Omental fat pad (tissue), 3 donors: ENCODE measurements at regions not wholly inside any gene's neighbourhood (a gene's known extent, or its start where the extent isn't known, plus 50 kb on each side); places are given as distances from the start of the nearest gene placed in this dataset.
A peak's percentile ranks its signal among the peaks of the same experiment; 100 is the strongest.

Experiments used
- ATAC-seq: fragments of 150-250 bp; one replicate; pipeline ENCODE4 v1.9.1; 2016; ENCODE audit warnings: mild to moderate bottlenecking, moderate library complexity; ENCODE audit not compliant: low FRiP score
- DNase-seq: peaks from one replicate; pipeline ENCODE4 v3.0.0-alpha.2; 2019; ENCODE audit warnings: low spot score
- TF ChIP-seq, protein P1 (sequence below), 3 donors: fragments of 450-650 bp; IDR thresholded peaks; one replicate each; pipeline ENCODE4 v1.5.1; 2016 to 2017; ENCODE audit warnings: antibody characterized with exemption in 3 of 3, mild to moderate bottlenecking in 3 of 3, moderate library complexity in 2 of 3

DNA sequence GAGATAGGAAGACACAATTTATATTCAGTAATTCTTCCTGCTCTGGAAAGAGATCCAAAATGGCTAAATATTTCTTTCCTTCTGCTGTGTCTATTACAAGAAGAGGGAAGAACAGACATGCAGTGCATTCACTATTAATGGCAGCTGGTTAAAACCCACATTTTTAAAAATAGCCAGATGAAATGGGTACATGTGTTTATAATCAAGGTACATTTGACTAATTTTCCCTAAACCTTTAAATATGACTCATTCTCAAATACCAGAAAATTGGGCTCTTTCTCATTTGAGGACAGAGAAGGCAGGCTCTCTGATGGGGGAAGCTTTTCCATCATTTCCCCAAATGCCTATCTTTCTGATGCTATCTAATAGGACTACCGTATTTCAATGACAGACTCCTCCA is 215.7 kb upstream of the HABP2 start:
- ATAC-seq (no peak), DNase-seq (no peak)
- TF ChIP-seq, protein P1, sequence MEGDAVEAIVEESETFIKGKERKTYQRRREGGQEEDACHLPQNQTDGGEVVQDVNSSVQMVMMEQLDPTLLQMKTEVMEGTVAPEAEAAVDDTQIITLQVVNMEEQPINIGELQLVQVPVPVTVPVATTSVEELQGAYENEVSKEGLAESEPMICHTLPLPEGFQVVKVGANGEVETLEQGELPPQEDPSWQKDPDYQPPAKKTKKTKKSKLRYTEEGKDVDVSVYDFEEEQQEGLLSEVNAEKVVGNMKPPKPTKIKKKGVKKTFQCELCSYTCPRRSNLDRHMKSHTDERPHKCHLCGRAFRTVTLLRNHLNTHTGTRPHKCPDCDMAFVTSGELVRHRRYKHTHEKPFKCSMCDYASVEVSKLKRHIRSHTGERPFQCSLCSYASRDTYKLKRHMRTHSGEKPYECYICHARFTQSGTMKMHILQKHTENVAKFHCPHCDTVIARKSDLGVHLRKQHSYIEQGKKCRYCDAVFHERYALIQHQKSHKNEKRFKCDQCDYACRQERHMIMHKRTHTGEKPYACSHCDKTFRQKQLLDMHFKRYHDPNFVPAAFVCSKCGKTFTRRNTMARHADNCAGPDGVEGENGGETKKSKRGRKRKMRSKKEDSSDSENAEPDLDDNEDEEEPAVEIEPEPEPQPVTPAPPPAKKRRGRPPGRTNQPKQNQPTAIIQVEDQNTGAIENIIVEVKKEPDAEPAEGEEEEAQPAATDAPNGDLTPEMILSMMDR (IDR thresholded peaks at IDR 0.05): no peak

DNA sequence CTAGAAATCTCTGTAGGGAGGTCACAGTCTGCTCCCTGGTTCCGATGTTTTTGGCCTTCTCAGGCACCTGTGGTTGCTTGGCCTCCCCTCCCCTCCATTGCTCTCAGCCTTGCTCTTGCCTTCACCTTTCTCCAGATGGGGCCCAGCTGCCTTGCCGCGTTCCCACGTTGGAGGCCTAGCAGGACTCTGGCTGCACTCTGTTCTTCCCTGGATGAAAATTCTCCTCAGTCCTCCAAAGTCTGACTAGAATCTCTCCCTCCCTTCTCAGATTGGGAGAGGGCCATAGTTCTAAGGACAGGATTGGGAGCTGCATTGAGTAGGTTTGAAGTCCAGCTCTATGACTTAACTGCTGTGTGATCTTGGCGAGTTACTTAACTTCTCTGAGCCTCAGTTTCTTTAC is 213.7 kb upstream of the HABP2 start:
- TF ChIP-seq, protein P1 (IDR thresholded peaks at IDR 0.05): no peak
- ATAC-seq (no peak), DNase-seq (no peak)

DNA sequence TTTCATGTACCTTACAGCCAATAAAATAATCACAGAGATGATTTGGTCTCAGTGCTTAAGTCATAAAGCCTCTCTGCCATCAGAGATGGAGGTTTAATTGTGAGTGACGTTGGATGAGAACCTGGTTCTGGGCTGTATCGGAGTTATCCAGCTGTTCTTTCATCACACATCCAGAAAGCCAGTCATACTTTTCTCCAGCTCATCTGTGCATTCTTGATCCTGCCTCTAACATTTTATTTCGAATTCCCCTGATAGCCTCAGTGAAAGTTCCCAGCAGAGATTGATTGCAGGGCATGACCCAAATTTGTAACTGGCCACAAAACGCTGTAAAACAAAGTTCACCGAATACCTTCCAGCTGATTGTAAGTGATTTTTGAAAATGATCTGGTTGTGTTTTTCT is 212.6 kb upstream of the HABP2 start:
- TF ChIP-seq, protein P1 (IDR thresholded peaks at IDR 0.05): no peak
- ATAC-seq: no peak
- no peak for DNase-seq

DNA sequence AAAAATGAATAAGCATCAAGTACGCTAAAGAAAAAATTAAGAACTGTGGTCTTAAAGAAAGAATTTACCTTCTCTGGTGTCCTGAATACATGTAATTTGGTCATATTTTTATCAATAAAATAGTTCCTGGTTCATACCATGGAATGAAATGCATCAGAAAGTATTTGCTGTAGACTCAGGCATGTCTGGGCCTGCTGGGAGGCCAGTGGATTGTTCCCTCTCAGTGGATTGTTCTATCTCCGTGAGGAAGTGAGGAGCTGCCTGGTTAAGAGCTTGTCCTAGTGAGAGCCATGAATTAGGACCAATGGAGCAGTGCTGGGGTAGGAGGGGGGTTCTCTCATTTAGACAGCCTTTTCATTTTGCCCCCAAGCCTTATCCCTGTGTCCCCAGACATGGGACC is 211.7 kb upstream of the HABP2 start:
- no peak for DNase-seq
- ATAC-seq: no peak
- TF ChIP-seq, protein P1 (IDR thresholded peaks at IDR 0.05): no peak

DNA sequence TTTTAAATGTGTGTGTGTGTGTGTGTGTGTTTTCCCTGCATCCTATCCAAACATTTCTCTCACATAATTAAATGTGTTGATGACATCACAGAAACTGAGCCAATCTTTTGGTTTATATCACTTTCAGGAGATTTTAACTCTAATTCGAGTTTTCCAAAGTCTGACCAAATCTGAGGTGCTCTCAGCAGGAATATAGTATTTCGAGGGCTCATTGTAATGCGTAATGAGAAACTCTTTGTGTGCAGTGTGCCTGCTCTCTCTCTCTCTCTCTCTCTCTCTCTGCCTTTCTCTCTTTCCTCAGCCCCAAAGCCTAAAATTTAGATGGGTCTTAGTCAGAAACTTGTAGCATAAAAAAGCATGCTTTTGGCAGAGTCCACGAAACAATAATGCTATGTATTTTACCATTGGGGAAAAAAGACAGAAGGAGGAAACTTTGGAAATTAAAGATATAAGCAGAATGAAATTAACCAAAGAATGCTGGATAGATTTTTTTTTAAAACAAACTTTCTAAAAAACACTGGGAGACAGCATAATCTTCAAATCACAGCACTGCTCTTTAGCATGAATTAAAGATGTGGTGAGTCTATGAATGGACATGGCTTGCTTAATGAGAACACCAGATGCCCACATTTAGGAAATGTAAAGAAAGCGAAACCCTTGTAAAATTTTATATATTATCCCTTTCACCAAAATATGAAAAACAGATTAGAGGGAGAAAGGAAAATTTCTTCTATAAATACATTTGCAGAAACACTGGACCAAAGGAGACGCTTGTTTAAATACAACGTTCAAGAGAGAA is 206.8 kb upstream of the HABP2 start:
- TF ChIP-seq, protein P1 (IDR thresholded peaks at IDR 0.05): no peak
- ATAC-seq (no peak), DNase-seq (no peak)

DNA sequence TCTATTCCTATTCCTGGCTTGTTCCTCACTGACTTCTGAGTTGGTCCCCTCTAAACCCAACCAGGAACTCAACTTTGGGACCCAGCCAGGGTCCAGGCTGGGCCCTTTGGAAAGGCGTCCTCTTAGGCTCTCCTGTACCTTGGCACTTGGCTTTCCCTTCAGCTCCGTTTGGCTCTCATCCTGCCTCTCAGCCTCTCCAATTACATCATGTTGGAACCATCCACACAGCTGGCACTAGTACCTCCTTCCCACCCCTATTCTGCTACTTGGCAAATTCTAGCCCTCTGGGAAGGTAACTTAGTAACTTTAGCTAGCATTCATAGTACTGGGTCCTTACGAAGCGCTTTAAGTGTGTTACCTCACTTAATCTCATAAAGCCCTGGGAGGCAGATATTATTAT is 205.3 kb upstream of the HABP2 start:
- TF ChIP-seq, protein P1 (IDR thresholded peaks at IDR 0.05): no peak
- DNase-seq (no peak), ATAC-seq (peak; percentile 68)

DNA sequence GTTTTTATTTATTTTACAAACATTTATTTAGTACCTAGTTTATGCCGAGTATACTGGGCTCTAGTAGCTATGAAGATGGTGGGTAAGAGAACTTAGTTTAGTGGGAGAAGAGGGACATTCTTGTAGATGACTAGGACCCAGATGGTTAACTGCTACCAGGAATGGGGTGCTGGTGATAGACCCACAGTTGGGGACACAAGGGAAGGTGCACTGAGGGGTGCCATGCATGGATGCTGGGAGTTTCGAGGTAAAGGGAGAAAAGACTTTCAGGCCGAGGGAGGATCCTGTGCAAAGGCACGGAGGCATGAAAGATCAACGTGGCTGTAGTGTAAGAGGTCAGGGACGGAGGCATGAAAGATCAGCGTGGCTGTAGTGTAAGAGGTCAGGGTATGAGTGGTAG is 204.2 kb upstream of the HABP2 start:
- TF ChIP-seq, protein P1 (IDR thresholded peaks at IDR 0.05): no peak
- DNase-seq (no peak), ATAC-seq (no peak)
